Left lung (tissue), 4 donors: ENCODE measurements at regions not wholly inside any gene's neighbourhood (a gene's known extent, or its start where the extent isn't known, plus 50 kb on each side); places are given as distances from the start of the nearest gene placed in this dataset.

Source experiments
- ATAC-seq: fragments of 200-7000 bp; cut with Tn5 transposase; one replicate; pipeline ENCODE4 v1.9.1; 2020; ENCODE audit warnings: moderate library complexity
- DNase-seq, 4 donors: peaks; one replicate each; pipeline ENCODE4 v3.0.0-alpha.2; 2013 to 2020
- H3K27ac ChIP-seq, 2 donors: fragments of 200-600 bp; sonication (generic) in 1 of 2; one replicate each; pipeline versions ENCODE4 v1.5.0 to v1.8.0; 2020 to 2021
- H3K27me3 ChIP-seq, 2 donors: fragments of 200-600 bp; sonication (generic) in 1 of 2; one replicate each; pipeline versions ENCODE4 v1.5.0 to v1.8.0; 2020 to 2021
- H3K36me3 ChIP-seq, 2 donors: fragments of 200-600 bp; sonication (generic) in 1 of 2; one replicate each; pipeline versions ENCODE4 v1.5.0 to v1.8.0; 2020 to 2021
- H3K4me1 ChIP-seq, 2 donors: fragments of 200-600 bp; one replicate each; pipeline ENCODE4 v1.8.0; 2021
- H3K4me3 ChIP-seq, 2 donors: fragments of 200-600 bp; sonication (generic) in 1 of 2; one replicate each; pipeline versions ENCODE4 v1.5.0 to v1.8.0; 2020 to 2021; ENCODE audit warnings: mild to moderate bottlenecking in 1 of 2
- H3K9me3 ChIP-seq, 2 donors: fragments of 200-600 bp; sonication (generic) in 1 of 2; one replicate each; pipeline versions ENCODE4 v1.5.0 to v1.8.0; 2020 to 2021
- intact Hi-C, 2 donors: fragments of 100-400 bp; cut with DNase I; formaldehyde crosslinking; loops; one replicate each; pipeline versions ENCODE4 v1.11.2 to v1.14.2; 2022
- TF ChIP-seq, protein P1 (sequence below), 2 donors: fragments of 200-600 bp; sonication (generic) in 1 of 2; IDR thresholded peaks; one replicate each; pipeline versions ENCODE4 v1.5.0 to v1.8.0; 2021; ENCODE audit warnings: antibody characterized with exemption in 2 of 2
- donor health status: DM: no; HTN: yes; CAD: no.
- donor health status: DM: no; HTN: no; CAD: no.

- intact Hi-C loops = no loop called here
- H3K4me3 ChIP-seq = no peak overlapping the region
- H3K27me3 ChIP-seq = no peaks in the 10 kb centered on the region
- no peaks in the 10 kb centered on the region for H3K4me1 ChIP-seq
- ATAC-seq (no peak), DNase-seq (no peak)
- TF ChIP-seq, protein P1, sequence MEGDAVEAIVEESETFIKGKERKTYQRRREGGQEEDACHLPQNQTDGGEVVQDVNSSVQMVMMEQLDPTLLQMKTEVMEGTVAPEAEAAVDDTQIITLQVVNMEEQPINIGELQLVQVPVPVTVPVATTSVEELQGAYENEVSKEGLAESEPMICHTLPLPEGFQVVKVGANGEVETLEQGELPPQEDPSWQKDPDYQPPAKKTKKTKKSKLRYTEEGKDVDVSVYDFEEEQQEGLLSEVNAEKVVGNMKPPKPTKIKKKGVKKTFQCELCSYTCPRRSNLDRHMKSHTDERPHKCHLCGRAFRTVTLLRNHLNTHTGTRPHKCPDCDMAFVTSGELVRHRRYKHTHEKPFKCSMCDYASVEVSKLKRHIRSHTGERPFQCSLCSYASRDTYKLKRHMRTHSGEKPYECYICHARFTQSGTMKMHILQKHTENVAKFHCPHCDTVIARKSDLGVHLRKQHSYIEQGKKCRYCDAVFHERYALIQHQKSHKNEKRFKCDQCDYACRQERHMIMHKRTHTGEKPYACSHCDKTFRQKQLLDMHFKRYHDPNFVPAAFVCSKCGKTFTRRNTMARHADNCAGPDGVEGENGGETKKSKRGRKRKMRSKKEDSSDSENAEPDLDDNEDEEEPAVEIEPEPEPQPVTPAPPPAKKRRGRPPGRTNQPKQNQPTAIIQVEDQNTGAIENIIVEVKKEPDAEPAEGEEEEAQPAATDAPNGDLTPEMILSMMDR (IDR thresholded peaks at IDR 0.05) = no peak
- H3K27ac ChIP-seq = no peak overlapping the region
- H3K9me3 ChIP-seq = no peaks in the 10 kb centered on the region
- no peaks in the 10 kb centered on the region for H3K36me3 ChIP-seq
These were observed 428.9 kb downstream of the EFNA5 start for GRCh38 chr5:107241841-107242240.

DNA sequence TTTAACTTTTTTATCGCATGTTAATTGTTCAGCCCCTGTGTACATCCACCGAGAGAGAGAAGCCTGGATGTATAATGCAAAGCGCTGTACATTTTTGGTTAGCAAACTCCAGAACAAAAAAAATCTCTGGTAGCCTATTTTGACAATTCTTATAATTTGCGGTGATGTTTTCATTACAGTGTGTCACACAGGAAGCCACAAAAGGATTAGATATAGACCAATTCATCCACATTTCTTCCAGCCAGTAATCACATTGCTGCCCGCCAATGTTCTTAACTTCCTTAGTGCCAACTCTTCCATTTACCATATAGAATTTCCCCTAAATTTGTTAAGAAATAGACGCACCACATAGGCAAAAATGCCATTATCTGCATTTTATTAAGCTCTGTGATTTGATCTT lies 435.6 kb downstream of the EFNA5 start:
- intact Hi-C loops = no loop called here
- H3K4me1 ChIP-seq = no peaks in the 10 kb centered on the region

DNA sequence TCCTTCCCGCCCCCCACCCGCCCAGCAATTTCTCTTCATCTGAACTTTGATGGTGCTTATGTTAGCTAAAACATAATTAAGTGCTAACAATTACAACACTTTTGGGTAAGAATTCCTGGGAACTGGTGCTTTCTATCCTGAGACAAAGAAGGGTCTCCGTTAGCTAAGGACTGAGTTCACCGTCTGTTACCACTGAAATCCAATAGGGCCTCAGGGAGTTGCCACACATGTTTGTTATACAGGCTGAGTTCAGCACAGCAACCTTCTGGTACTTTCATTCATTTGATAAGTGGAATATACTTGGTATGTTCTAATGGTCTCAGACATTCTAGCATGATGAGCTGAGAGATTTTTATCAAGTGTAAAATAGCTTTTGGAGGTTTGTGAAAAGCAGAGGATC lies 437.9 kb downstream of the EFNA5 start:
- no peak overlapping the region for H3K27ac ChIP-seq
- TF ChIP-seq, protein P1 (IDR thresholded peaks at IDR 0.05) = no peak
- ATAC-seq (no peak), DNase-seq (peak in 1 of 4 donors; percentile 56)
- intact Hi-C loops = no loop called here
- no peaks in the 10 kb centered on the region for H3K4me1 ChIP-seq
- no peak overlapping the region for H3K4me3 ChIP-seq
- no peaks in the 10 kb centered on the region for H3K36me3 ChIP-seq
- no peaks in the 10 kb centered on the region for H3K9me3 ChIP-seq
- no peaks in the 10 kb centered on the region for H3K27me3 ChIP-seq

More for the DNA sequence above, 435.6 kb downstream of the EFNA5 start:
- no peaks in the 10 kb centered on the region for H3K36me3 ChIP-seq
- H3K27ac ChIP-seq = no peak overlapping the region
- TF ChIP-seq, protein P1 (IDR thresholded peaks at IDR 0.05) = no peak
- ATAC-seq (no peak), DNase-seq (no peak)
- H3K27me3 ChIP-seq = no peaks in the 10 kb centered on the region
- H3K9me3 ChIP-seq = no peaks in the 10 kb centered on the region
- H3K4me3 ChIP-seq = no peak overlapping the region

DNA sequence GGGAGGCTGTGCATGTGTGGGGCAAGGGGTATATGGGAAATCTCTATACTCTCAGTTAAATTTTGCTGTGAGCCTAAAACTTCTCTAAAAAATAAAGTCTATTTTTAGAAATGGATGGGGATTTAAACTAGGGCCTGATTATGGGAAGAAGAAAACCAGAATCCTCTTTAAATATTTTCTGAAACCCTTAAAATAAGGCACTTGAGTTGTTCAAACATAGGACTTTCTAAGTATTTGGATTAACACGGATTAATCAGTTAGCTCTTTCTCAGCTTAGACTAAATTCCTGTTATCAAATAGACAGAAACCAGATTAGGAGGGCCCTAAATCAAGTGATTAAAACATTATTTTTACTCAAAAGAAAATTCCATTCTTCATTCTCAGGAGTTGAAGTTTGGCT lies 438.4 kb downstream of the EFNA5 start:
- H3K9me3 ChIP-seq = no peaks in the 10 kb centered on the region
- ATAC-seq (peak; percentile 40), DNase-seq (no peak)
- intact Hi-C loops = no loop called here
- no peak overlapping the region for H3K4me3 ChIP-seq
- TF ChIP-seq, protein P1 (IDR thresholded peaks at IDR 0.05) = no peak
- no peaks in the 10 kb centered on the region for H3K27me3 ChIP-seq
- no peaks in the 10 kb centered on the region for H3K4me1 ChIP-seq
- no peaks in the 10 kb centered on the region for H3K36me3 ChIP-seq
- no peak overlapping the region for H3K27ac ChIP-seq

GRCh38 chr5:107231191-107231590 lies 439.5 kb downstream of the EFNA5 start:
- Histone ChIP-seq H3K4me3 (no peak overlapping the region), H3K36me3 (no peaks in the 10 kb centered on the region), H3K27me3 (no peaks in the 10 kb centered on the region), H3K4me1 (no peaks in the 10 kb centered on the region), H3K9me3 (no peaks in the 10 kb centered on the region), H3K27ac (no peak overlapping the region)
- ATAC-seq = no peak
- no peak for DNase-seq
- TF ChIP-seq, protein P1 (IDR thresholded peaks at IDR 0.05) = no peak
- intact Hi-C loops = no loop called here
